ENCODE measurements at regions not wholly inside any gene's neighbourhood (a gene's known extent, or its start where the extent isn't known, plus 50 kb on each side); places are given as distances from the start of the nearest gene placed in this dataset.

DNA sequence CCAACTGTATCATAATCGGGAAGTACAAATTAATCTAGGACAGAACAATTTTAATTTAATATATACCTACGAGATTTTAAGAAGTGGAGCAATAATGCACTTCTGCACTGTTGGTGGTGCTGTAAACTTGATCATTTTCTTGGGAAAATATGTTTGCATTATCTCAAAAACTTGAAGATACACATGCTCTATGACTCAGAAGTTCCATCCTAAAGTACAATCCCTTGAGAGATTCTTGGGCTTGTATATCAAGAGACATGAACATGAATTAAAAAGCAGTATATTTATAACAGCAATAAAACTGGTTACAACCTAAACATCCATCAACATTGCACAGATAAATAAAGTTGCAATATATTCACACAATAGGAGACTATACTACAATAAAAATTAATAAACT, 168.8 kb downstream of the CLCN4 start:
- no peak for TF ChIP-seq EZH2 (IDR thresholded peaks at IDR 0.05; ENCODE audit: borderline replicate concordance, low read depth, low read length, poor library complexity, severe bottlenecking)
- TF ChIP-seq, protein P1, sequence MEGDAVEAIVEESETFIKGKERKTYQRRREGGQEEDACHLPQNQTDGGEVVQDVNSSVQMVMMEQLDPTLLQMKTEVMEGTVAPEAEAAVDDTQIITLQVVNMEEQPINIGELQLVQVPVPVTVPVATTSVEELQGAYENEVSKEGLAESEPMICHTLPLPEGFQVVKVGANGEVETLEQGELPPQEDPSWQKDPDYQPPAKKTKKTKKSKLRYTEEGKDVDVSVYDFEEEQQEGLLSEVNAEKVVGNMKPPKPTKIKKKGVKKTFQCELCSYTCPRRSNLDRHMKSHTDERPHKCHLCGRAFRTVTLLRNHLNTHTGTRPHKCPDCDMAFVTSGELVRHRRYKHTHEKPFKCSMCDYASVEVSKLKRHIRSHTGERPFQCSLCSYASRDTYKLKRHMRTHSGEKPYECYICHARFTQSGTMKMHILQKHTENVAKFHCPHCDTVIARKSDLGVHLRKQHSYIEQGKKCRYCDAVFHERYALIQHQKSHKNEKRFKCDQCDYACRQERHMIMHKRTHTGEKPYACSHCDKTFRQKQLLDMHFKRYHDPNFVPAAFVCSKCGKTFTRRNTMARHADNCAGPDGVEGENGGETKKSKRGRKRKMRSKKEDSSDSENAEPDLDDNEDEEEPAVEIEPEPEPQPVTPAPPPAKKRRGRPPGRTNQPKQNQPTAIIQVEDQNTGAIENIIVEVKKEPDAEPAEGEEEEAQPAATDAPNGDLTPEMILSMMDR (conservative IDR thresholded peaks at IDR 0.05; ENCODE audit: low read depth, low read length) = no peak
